ENCODE measurements at regions not wholly inside any gene's neighbourhood (a gene's known extent, or its start where the extent isn't known, plus 50 kb on each side); places are given as distances from the start of the nearest gene placed in this dataset.

DNA sequence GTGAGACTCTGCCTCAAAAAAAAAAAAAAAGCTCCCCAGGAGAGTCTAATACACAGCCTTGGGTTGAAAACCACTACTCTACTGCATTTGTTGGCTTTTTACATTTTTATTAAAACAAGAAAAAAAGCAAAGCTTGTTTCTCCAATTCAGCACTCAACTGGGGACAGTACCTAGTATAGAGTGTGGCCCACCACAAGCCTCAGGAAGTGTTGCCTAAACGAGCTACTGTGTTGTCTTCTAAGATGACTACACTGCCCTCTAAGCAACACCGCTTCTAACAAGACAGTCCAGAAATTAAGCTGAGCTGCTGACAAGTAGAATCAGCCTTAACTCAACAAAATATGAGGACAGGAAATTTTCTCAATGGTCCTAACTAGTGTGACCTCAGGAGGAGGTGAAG is 522.2 kb downstream of the FGF9 start:
- H2BK15ac ChIP-seq (ENCODE audit: low read depth, low read length): no peak overlapping the region
- peaks cover 3% of the 10 kb centered on the region for H3K27me3 ChIP-seq (ENCODE audit: control insufficient read depth, insufficient read depth, low read length)
- H2BK5ac ChIP-seq (ENCODE audit: low read depth, low read length, poor library complexity, severe bottlenecking): no peak overlapping the region
- no peak overlapping the region for H2AK5ac ChIP-seq (ENCODE audit: low read depth, low read length)
- no peak overlapping the region for H4K91ac ChIP-seq (ENCODE audit: insufficient read depth, low read depth, low read length)
- BruUV-seq (replicated peaks): no TSS peak
- H3K9ac ChIP-seq (ENCODE audit: low read depth, low read length): no peak overlapping the region
- no peak overlapping the region for H4K8ac ChIP-seq (ENCODE audit: low read depth in 2 of 2, low read length in 2 of 2)
- in situ Hi-C loops (cut with MboI; ENCODE audit: low sequenced_read_pairs) (no loop called here), intact Hi-C loops (cut with micrococcal nuclease) (loop anchor here (10.0 kb wide), 1 partner anchor 518 kb away; the partner anchor contains the start of gene FGF9), dilution Hi-C loops (cut with HindIII; ENCODE audit: low sequenced_read_pairs, unreplicated experiment) (no loop called here)
- no peak overlapping the region for H3K4me2 ChIP-seq (ENCODE audit: low read depth, low read length)
- no peaks in the 10 kb centered on the region for H3K36me3 ChIP-seq (ENCODE audit: control insufficient read depth, insufficient read depth, low read length)
- DNase-seq (no peak), ATAC-seq (ENCODE audit: low read depth) (no peak)
- H3K56ac ChIP-seq (ENCODE audit: extremely low read depth, insufficient read depth, low read length): no peak overlapping the region
- no peak overlapping the region for H2AK9ac ChIP-seq (replicated peaks; ENCODE audit: low read depth, low read length, poor library complexity)
- no peaks in the 10 kb centered on the region for H3K9me3 ChIP-seq (ENCODE audit: control insufficient read depth, insufficient read depth, low read length)
- no peaks in the 10 kb centered on the region for H4K20me1 ChIP-seq (ENCODE audit: insufficient read depth, low read length)
- H3K23ac ChIP-seq (ENCODE audit: low read depth, low read length): no peak overlapping the region
- H3K14ac ChIP-seq (replicated peaks; ENCODE audit: low read depth, low read length): no peak overlapping the region
- no peak overlapping the region for H2BK120ac ChIP-seq (ENCODE audit: low read depth, low read length)
- no peak overlapping the region for H3K27ac ChIP-seq (ENCODE audit: insufficient read depth, low read length)
- TF ChIP-seq SMC3 (IDR thresholded peaks at IDR 0.05; ENCODE audit: low read depth, low read length) (no peak), FOS (IDR thresholded peaks at IDR 0.05; ENCODE audit: low read depth, low read length) (no peak), MAFK (IDR thresholded peaks at IDR 0.05; ENCODE audit: low read depth, low read length) (no peak), POLR2A (IDR thresholded peaks at IDR 0.05; ENCODE audit: low read depth, low read length) (no peak), RCOR1 (IDR thresholded peaks at IDR 0.05; ENCODE audit: insufficient replicate concordance, low read length) (no peak), MXI1 (IDR thresholded peaks at IDR 0.05; ENCODE audit: borderline replicate concordance, low read depth, low read length) (no peak), MAZ (IDR thresholded peaks at IDR 0.05; ENCODE audit: borderline replicate concordance, low read depth, low read length) (no peak), RFX5 (IDR thresholded peaks at IDR 0.05; ENCODE audit: low read depth, low read length) (no peak), CEBPB (IDR thresholded peaks at IDR 0.05; ENCODE audit: low read depth, low read length) (no peak), BHLHE40 (IDR thresholded peaks at IDR 0.05; ENCODE audit: low read depth, low read length) (no peak), RAD21 (IDR thresholded peaks at IDR 0.05; ENCODE audit: low read length) (no peak), NFE2L2 (IDR thresholded peaks at IDR 0.05; ENCODE audit: low read depth, low read length) (no peak)
- TF ChIP-seq, protein P1, sequence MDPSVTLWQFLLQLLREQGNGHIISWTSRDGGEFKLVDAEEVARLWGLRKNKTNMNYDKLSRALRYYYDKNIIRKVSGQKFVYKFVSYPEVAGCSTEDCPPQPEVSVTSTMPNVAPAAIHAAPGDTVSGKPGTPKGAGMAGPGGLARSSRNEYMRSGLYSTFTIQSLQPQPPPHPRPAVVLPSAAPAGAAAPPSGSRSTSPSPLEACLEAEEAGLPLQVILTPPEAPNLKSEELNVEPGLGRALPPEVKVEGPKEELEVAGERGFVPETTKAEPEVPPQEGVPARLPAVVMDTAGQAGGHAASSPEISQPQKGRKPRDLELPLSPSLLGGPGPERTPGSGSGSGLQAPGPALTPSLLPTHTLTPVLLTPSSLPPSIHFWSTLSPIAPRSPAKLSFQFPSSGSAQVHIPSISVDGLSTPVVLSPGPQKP (IDR thresholded peaks at IDR 0.05; ENCODE audit: borderline replicate concordance, low read depth, low read length): no peak
- TF ChIP-seq, protein P2, sequence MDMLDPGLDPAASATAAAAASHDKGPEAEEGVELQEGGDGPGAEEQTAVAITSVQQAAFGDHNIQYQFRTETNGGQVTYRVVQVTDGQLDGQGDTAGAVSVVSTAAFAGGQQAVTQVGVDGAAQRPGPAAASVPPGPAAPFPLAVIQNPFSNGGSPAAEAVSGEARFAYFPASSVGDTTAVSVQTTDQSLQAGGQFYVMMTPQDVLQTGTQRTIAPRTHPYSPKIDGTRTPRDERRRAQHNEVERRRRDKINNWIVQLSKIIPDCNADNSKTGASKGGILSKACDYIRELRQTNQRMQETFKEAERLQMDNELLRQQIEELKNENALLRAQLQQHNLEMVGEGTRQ (IDR thresholded peaks at IDR 0.05; ENCODE audit: low read depth, low read length): no peak
- TF ChIP-seq, protein P3, sequence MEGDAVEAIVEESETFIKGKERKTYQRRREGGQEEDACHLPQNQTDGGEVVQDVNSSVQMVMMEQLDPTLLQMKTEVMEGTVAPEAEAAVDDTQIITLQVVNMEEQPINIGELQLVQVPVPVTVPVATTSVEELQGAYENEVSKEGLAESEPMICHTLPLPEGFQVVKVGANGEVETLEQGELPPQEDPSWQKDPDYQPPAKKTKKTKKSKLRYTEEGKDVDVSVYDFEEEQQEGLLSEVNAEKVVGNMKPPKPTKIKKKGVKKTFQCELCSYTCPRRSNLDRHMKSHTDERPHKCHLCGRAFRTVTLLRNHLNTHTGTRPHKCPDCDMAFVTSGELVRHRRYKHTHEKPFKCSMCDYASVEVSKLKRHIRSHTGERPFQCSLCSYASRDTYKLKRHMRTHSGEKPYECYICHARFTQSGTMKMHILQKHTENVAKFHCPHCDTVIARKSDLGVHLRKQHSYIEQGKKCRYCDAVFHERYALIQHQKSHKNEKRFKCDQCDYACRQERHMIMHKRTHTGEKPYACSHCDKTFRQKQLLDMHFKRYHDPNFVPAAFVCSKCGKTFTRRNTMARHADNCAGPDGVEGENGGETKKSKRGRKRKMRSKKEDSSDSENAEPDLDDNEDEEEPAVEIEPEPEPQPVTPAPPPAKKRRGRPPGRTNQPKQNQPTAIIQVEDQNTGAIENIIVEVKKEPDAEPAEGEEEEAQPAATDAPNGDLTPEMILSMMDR (conservative IDR thresholded peaks at IDR 0.05; ENCODE audit: low read depth, low read length): no peak
- ChIA-PET POLR2A (ENCODE audit: unreplicated experiment) (no interaction called here), CTCF (no interaction called here)
- no peaks in the 10 kb centered on the region for H3K79me1 ChIP-seq (ENCODE audit: low read depth in 1 of 2, low read length in 2 of 2)
- no peak overlapping the region for H3K4ac ChIP-seq (ENCODE audit: low read depth, low read length)
- H3K18ac ChIP-seq (ENCODE audit: low read depth, low read length): no peak overlapping the region
- H3K4me3 ChIP-seq (ENCODE audit: insufficient read depth, low read depth, low read length): no peak overlapping the region
- no peak overlapping the region for H4K5ac ChIP-seq (ENCODE audit: low read depth, low read length)
- peaks cover 2% of the 10 kb centered on the region; the same call in 1 of the 2 replicates for H3K4me1 ChIP-seq (ENCODE audit: control insufficient read depth, insufficient read depth, low read length)
- no peak overlapping the region for H2AFZ ChIP-seq (replicated peaks; ENCODE audit: low read length, poor library complexity)
- no CpG with 5 or more reads among the region's 2 CpGs for WGBS, 2 experiments (ENCODE audit: extremely low coverage in 2 of 2, insufficient read length in 1 of 2)
- no peaks in the 10 kb centered on the region for H3K9me1 ChIP-seq (ENCODE audit: insufficient read depth, low read length)
- no peak overlapping the region for H2BK20ac ChIP-seq (ENCODE audit: low read depth, low read length)
